ENCODE measurements at regions not wholly inside any gene's neighbourhood (a gene's known extent, or its start where the extent isn't known, plus 50 kb on each side); places are given as distances from the start of the nearest gene placed in this dataset.

DNA sequence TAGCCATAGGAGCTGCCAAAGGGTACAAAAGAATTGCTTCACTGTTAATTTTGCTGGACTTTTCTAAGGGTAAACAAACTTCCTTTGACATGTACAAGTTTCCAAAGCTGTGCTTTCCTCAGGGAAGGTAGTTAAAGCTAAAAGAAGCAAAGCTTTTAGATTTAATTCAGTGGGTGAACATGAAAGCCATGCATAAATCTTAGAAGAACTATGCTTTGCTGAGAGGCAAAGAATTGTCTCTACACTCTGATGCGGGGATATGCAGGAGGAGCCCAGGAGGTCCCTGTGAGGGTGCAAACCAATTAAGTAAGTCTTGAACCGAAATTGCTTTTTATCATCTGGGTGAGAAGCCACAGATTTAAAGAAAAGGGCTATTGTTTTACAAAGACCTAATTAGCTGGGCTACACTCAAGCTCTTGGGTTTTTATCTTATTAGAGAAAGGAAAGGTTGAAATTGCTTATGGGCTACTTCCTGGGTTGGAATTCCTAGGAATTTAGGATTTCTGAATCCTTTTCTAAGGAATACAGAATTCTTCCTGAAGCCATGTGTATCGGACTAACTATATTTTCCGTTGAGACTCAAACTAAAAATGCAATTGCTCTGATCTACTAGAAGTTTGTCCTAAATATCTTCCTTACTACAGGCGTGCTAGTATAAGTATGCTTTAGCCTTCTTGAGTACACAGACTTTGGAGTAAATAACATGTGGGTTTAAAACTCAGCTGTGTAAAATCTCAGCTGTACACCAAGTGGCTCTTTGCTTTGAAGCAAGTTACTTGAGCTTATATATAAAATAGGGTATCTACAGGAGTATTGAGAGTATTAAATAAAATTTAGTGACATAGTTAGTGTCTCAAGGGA, 188.4 kb upstream of the ANK2 start:
- Histone ChIP-seq H3K9ac (ENCODE audit: low read length) (no peak overlapping the region), H3K4me3 (ENCODE audit: low read length) (no peak overlapping the region), H3K36me3 (ENCODE audit: low read depth, low read length) (no peaks in the 10 kb centered on the region), H3K27me3 (ENCODE audit: low read length) (peaks cover 4% of the 10 kb centered on the region; the same call in 1 of the 2 replicates), H3K9me3 (ENCODE audit: low read length) (no peaks in the 10 kb centered on the region), H3F3A (ENCODE audit: low read length, unreplicated experiment) (no peaks in the 10 kb centered on the region), H4K20me1 (ENCODE audit: low read length) (no peaks in the 10 kb centered on the region), H3K4me1 (ENCODE audit: insufficient read depth, low read length) (peaks cover 9% of the 10 kb centered on the region; the same call in 1 of the 2 replicates), H3K79me2 (ENCODE audit: low read length) (no peaks in the 10 kb centered on the region), H3K4me2 (ENCODE audit: low read length) (no peak overlapping the region), H2AFZ (ENCODE audit: low read length) (no peak overlapping the region), H3K9me2 (replicated peaks; ENCODE audit: low read length) (no peaks in the 10 kb centered on the region), H3K27ac (ENCODE audit: low read length) (no peak overlapping the region)
- ChIA-PET POLR2A (ENCODE audit: unreplicated experiment) (no interaction called here), CTCF (no interaction called here)
- TF ChIP-seq EZH2phosphoT487 (IDR thresholded peaks at IDR 0.05; ENCODE audit: borderline replicate concordance, low read length): no peak
- TF ChIP-seq, protein P1, sequence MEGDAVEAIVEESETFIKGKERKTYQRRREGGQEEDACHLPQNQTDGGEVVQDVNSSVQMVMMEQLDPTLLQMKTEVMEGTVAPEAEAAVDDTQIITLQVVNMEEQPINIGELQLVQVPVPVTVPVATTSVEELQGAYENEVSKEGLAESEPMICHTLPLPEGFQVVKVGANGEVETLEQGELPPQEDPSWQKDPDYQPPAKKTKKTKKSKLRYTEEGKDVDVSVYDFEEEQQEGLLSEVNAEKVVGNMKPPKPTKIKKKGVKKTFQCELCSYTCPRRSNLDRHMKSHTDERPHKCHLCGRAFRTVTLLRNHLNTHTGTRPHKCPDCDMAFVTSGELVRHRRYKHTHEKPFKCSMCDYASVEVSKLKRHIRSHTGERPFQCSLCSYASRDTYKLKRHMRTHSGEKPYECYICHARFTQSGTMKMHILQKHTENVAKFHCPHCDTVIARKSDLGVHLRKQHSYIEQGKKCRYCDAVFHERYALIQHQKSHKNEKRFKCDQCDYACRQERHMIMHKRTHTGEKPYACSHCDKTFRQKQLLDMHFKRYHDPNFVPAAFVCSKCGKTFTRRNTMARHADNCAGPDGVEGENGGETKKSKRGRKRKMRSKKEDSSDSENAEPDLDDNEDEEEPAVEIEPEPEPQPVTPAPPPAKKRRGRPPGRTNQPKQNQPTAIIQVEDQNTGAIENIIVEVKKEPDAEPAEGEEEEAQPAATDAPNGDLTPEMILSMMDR (conservative IDR thresholded peaks at IDR 0.05; ENCODE audit: low read depth, low read length): no peak
- intact Hi-C loops (cut with micrococcal nuclease): no loop called here
- ATAC-seq (no peak), DNase-seq (no peak)
- BruUV-seq (replicated peaks): no TSS peak

- Histone ChIP-seq H3K9ac (ENCODE audit: low read length) (no peak overlapping the region), H3K4me3 (ENCODE audit: low read length) (no peak overlapping the region), H3K4me1 (ENCODE audit: insufficient read depth, low read length) (peaks cover 8% of the 10 kb centered on the region; the same call in 1 of the 2 replicates), H3K9me2 (replicated peaks; ENCODE audit: low read length) (no peaks in the 10 kb centered on the region), H3K36me3 (ENCODE audit: low read depth, low read length) (no peaks in the 10 kb centered on the region), H3K27ac (ENCODE audit: low read length) (no peak overlapping the region), H3K79me2 (ENCODE audit: low read length) (no peaks in the 10 kb centered on the region), H3K9me3 (ENCODE audit: low read length) (no peaks in the 10 kb centered on the region), H4K20me1 (ENCODE audit: low read length) (no peaks in the 10 kb centered on the region), H3F3A (ENCODE audit: low read length, unreplicated experiment) (no peaks in the 10 kb centered on the region), H2AFZ (ENCODE audit: low read length) (no peak overlapping the region), H3K4me2 (ENCODE audit: low read length) (no peak overlapping the region), H3K27me3 (ENCODE audit: low read length) (peaks cover 4% of the 10 kb centered on the region; the same call in 1 of the 2 replicates)
- CTCF ChIA-PET: no interaction called here
- POLR2A ChIA-PET (ENCODE audit: unreplicated experiment): no interaction called here
- intact Hi-C loops (cut with micrococcal nuclease): no loop called here
- BruUV-seq (replicated peaks): no TSS peak
- ATAC-seq: no peak
- TF ChIP-seq EZH2 (IDR thresholded peaks at IDR 0.05; ENCODE audit: low read length, unreplicated experiment) (no peak), EZH2phosphoT487 (IDR thresholded peaks at IDR 0.05; ENCODE audit: borderline replicate concordance, low read length) (no peak)
- TF ChIP-seq, protein P1 (conservative IDR thresholded peaks at IDR 0.05; ENCODE audit: low read depth, low read length): no peak
- no peak for DNase-seq
Measured at GRCh38 chr4:112861691-112862674, 187.5 kb upstream of the ANK2 start.

Data from PC-3 (cell line).